Adrenal gland (tissue), 9 donors: ENCODE measurements at regions not wholly inside any gene's neighbourhood (a gene's known extent, or its start where the extent isn't known, plus 50 kb on each side); places are given as distances from the start of the nearest gene placed in this dataset.

ENCODE experiments used
- DNase-seq, 7 donors: peaks; one replicate each; pipeline ENCODE4 v3.0.0-alpha.2; 2019 to 2020
- H3K27ac ChIP-seq, 5 donors: fragments of 200-600 bp; sonication (generic) in 4 of 5; 1 replicate in 3 of 5; 2 replicates in 2 of 5; pipeline versions ENCODE4 v1.5.1 to v1.8.0; 2016 to 2020; ENCODE audit warnings: mild to moderate bottlenecking in 1 of 5
- H3K27me3 ChIP-seq: fragments of 200-600 bp; 2 replicates; pipeline ENCODE4 v1.8.0; 2021
- H3K36me3 ChIP-seq, 2 donors: fragments of 200-600 bp; replicated peaks in 1 of 2; 1 replicate in 1 of 2; 2 replicates in 1 of 2; pipeline versions ENCODE4 v1.5.1 to v1.8.0; 2018 to 2022
- H3K4me1 ChIP-seq, 2 donors: fragments of 200-600 bp; replicated peaks in 1 of 2; 1 replicate in 1 of 2; 2 replicates in 1 of 2; pipeline versions ENCODE4 v1.5.1 to v1.8.0; 2018 to 2021
- H3K4me3 ChIP-seq, 4 donors: fragments of 200-600 bp; sonication (generic) in 3 of 4; one replicate each; pipeline ENCODE4 v1.5.1; 2016 to 2018
- H3K9me3 ChIP-seq, 3 donors: fragments of 200-600 bp; sonication (generic) in 1 of 3; replicated peaks in 1 of 3; 1 replicate in 2 of 3; 2 replicates in 1 of 3; pipeline versions ENCODE4 v1.5.1 to v1.8.0; 2016 to 2021
- CTCF ChIP-seq, 6 experiments: fragments of 450-650 bp in 4 of 6; fragments of 200-600 bp in 2 of 6; sonication (generic) in 1 of 6; IDR thresholded peaks; 1 replicate in 5 of 6; 2 replicates in 1 of 6; pipeline versions ENCODE4 v1.5.1 to v1.8.0; 2016 to 2021; ENCODE audit warnings: antibody characterized with exemption in 6 of 6, mild to moderate bottlenecking in 2 of 6, moderate library complexity in 1 of 6
- POLR2A ChIP-seq, 2 donors: fragments of 450-650 bp; IDR thresholded peaks; one replicate each; pipeline ENCODE4 v1.6.1; 2017; ENCODE audit warnings: antibody characterized with exemption in 2 of 2, mild to moderate bottlenecking in 2 of 2, moderate library complexity in 1 of 2
- WGBS, 4 donors: extraction: QIAGEN DNeasy Blood & Tissue Kit in 2 of 4; methylation state at CpG; one replicate each; pipeline versions ENCODE4 v1.1.5 to v1.1.7; 2013 to 2017; 5-methylcytosine and 5-hydroxymethylcytosine counted together
- intact Hi-C, 2 donors: fragments of 100-400 bp; cut with DNase I; formaldehyde crosslinking; loops; one replicate each; pipeline versions ENCODE4 v1.14.1 to v1.15.0; 2022 to 2023
- donor health status: healthy with polysubstance abuse.
- donor health status: Bipolar disorder and iron deficiency.
- donor health status: DM: yes; HTN: yes; CAD: no.
- donor health status: DM: no; HTN: no; CAD: no.
- donor health status: DM: no; HTN: no; CAD: no.

- Histone ChIP-seq H3K9me3 (no peaks in the 10 kb centered on the region), H3K27ac (no peak overlapping the region), H3K4me3 (no peak overlapping the region), H3K36me3 (no peaks in the 10 kb centered on the region), H3K4me1 (no peaks in the 10 kb centered on the region), H3K27me3 (no peaks in the 10 kb centered on the region)
- intact Hi-C loops: no loop called here
- TF ChIP-seq POLR2A (IDR thresholded peaks at IDR 0.05): no peak
- no peak for TF ChIP-seq CTCF (IDR thresholded peaks at IDR 0.05)
- DNase-seq: no peak
These were observed 911.6 kb upstream of the SEMA6A start for GRCh38 chr5:117486261-117486660.

DNA sequence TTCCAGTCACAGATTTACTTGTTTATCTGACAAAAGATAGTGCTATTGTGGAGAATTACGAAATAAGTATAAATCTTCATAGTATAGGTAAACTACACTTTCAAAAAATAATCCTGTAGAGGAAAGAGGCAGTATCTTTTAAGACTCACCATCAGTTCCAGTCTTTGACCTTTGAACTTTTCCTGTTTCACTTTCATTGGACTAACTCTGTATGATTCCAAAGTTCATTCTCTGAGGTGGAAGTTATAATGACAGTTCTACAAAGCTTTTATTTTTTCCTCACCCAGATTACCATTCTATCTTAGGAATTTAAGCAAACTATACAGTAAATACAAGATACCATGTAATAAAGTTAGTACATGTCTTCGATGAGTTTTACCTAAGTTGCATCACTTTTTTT is 901.3 kb upstream of the SEMA6A start:
- intact Hi-C loops: no loop called here
- Histone ChIP-seq H3K4me1 (no peaks in the 10 kb centered on the region), H3K36me3 (no peaks in the 10 kb centered on the region), H3K4me3 (no peak overlapping the region), H3K9me3 (no peaks in the 10 kb centered on the region), H3K27ac (no peak overlapping the region), H3K27me3 (no peaks in the 10 kb centered on the region)
- TF ChIP-seq CTCF (IDR thresholded peaks at IDR 0.05): no peak
- no peak for TF ChIP-seq POLR2A (IDR thresholded peaks at IDR 0.05)
- no peak for DNase-seq
- 64 to 86% (median 77%) methylated on average over 2 of the region's 2 CpGs for WGBS, 4 donors

- Histone ChIP-seq H3K4me3 (no peak overlapping the region), H3K27me3 (no peaks in the 10 kb centered on the region), H3K9me3 (no peaks in the 10 kb centered on the region), H3K27ac (no peak overlapping the region), H3K4me1 (no peaks in the 10 kb centered on the region), H3K36me3 (no peaks in the 10 kb centered on the region)
- TF ChIP-seq CTCF (IDR thresholded peaks at IDR 0.05): no peak
- 63 to 71% (median 64%) methylated on average over 4 of the region's 4 CpGs for WGBS, 4 donors
- no peak for DNase-seq
- intact Hi-C loops: no loop called here
These were observed 898.5 kb upstream of the SEMA6A start for GRCh38 chr5:117473165-117473564.

DNA sequence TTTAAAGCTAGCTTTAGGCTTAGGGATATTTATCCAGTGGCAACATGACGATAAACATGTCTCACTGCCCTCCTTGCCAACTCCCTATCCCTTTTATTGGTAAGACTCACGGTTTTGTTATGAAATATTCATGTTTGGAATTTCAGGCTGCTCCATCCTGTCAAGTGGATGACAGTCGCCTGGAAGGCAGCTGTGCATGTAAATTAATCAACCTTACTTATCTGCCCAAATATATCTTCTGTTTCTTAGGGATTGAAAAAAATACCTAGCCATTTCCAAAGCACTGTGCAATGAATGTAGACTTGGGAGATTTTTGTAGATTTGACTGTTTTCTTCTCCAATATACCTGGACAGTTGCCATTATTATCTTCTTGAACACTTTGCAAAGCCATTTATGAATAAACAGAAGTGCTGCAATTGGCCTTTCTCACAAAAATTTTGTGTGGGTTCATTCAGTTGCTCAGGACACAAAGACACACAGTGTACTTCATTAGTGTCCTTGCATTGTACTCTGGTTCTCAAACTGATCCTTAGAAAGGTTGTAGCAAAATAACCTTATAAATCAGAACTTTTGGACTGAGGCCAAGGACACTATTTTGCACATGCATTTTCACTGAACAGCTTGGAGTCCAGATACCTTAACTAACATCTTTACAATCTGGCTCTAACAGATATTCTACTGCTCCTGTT is 889.4 kb upstream of the SEMA6A start:
- H3K4me3 ChIP-seq: no peak overlapping the region
- no peaks in the 10 kb centered on the region for H3K27me3 ChIP-seq
- intact Hi-C loops: no loop called here
- no peaks in the 10 kb centered on the region for H3K9me3 ChIP-seq
- DNase-seq: no peak
- no peak overlapping the region for H3K27ac ChIP-seq
- no peaks in the 10 kb centered on the region for H3K4me1 ChIP-seq
- no peak for TF ChIP-seq CTCF (IDR thresholded peaks at IDR 0.05)
- TF ChIP-seq POLR2A (IDR thresholded peaks at IDR 0.05): no peak
- H3K36me3 ChIP-seq: no peaks in the 10 kb centered on the region
- 38 to 45% (median 41%) methylated on average over 3 of the region's 3 CpGs for WGBS, 4 donors
